Astrocyte of the cerebellum (primary cell): ENCODE measurements at regions not wholly inside any gene's neighbourhood (a gene's known extent, or its start where the extent isn't known, plus 50 kb on each side); places are given as distances from the start of the nearest gene placed in this dataset.

Experiments
- DNase-seq: peaks from one replicate; pipeline ENCODE4 v3.0.0-alpha.2; 2011; ENCODE audit warnings: low read depth
- H3K4me3 ChIP-seq: 2 replicates; pipeline ENCODE4 v1.5.1; 2011; ENCODE audit warnings: mild to moderate bottlenecking, low read depth, low read length, moderate library complexity
- CTCF ChIP-seq: IDR thresholded peaks from 2 replicates; pipeline ENCODE4 v1.5.1; 2012; ENCODE audit warnings: low read length, low read depth, moderate library complexity, mild to moderate bottlenecking; ENCODE audit errors: missing control alignments
- in situ Hi-C: cut with HindIII; loops from 2 replicates; pipeline ENCODE4 v1.10.0; 2017; ENCODE audit warnings: low sequenced_read_pairs

- no peak for TF ChIP-seq CTCF
- DNase-seq = no peak
- in situ Hi-C loops = no loop called here
- no peak overlapping the region for H3K4me3 ChIP-seq
Observed at GRCh38 chr17:14488958-14489550, 188.2 kb downstream of the HS3ST3B1 start.

- no peak for DNase-seq
- no peak for TF ChIP-seq CTCF
- no peak overlapping the region for H3K4me3 ChIP-seq
- in situ Hi-C loops = no loop called here
Observed at GRCh38 chr17:14487068-14487467, 186.2 kb downstream of the HS3ST3B1 start.

GRCh38 chr17:14482715-14483114 lies 181.8 kb downstream of the HS3ST3B1 start:
- H3K4me3 ChIP-seq = no peak overlapping the region
- in situ Hi-C loops = no loop called here
- no peak for DNase-seq
- no peak for TF ChIP-seq CTCF

GRCh38 chr17:14481664-14482063 lies 180.8 kb downstream of the HS3ST3B1 start:
- DNase-seq = no peak
- no peak overlapping the region for H3K4me3 ChIP-seq
- in situ Hi-C loops = no loop called here
- TF ChIP-seq CTCF = no peak

- DNase-seq = no peak
- no peak for TF ChIP-seq CTCF
- no peak overlapping the region for H3K4me3 ChIP-seq
- in situ Hi-C loops = no loop called here
Observed at GRCh38 chr17:14474591-14474990, 173.7 kb downstream of the HS3ST3B1 start.

GRCh38 chr17:14471052-14471451 lies 170.2 kb downstream of the HS3ST3B1 start:
- H3K4me3 ChIP-seq = no peak overlapping the region
- DNase-seq = no peak
- TF ChIP-seq CTCF = no peak
- in situ Hi-C loops = no loop called here
